NCI-H2107 treated with DMSO at 0.1 percent for 48 hours (cell line): ENCODE measurements at regions not wholly inside any gene's neighbourhood (a gene's known extent, or its start where the extent isn't known, plus 50 kb on each side); places are given as distances from the start of the nearest gene placed in this dataset.
"Not testable (repeated sequence)": the region's sequence is repeated elsewhere in the genome, so short reads cannot be mapped to it uniquely, and the experiment has no call there.

Experiments used
- DNase-seq: peaks from one replicate; lab custom pipeline; 2025; ENCODE audit not compliant: unreplicated experiment; lab: John Stamatoyannopoulos, UW

DNA sequence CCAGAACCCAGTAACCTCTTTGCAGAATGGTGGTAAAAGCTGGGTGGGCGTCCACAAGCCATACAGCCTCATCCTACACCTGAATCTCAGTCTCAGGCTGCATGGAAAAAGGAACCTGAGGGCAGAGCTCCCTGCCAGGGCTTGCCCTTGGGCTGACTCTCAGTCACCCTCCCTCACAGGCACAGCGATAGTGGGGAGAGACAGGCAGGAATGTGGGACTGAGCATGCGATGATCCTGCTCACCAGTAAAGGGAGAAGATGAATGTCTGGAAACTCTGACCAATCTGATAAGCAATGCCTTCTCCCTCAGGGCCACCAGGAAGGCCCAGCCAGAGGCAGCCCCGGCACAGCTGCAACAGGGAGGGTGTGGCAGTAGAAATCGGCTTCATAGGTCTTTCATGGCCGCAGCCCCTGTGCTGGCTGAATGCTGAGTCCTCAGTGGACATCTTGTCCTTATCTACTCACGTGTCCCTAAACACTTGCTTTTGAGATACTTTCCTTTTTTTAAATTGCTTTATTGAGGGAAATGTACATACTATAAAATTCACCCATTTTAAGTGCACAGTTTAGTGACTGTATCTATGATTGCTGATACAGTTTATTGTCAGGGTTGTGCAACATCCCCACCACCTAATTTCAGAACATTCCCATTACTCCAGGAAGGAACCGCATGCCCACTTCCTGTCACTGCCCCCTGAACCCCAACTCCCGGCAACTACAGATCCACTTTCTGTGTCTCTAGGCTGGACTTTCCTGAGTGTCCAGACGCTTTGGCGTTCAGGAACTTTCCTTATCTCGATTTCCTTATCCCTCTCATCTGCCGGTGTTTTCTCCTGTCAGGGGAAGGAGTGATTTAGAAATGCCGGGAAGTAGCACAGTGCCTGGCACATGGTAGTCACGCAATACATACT is 258.1 kb downstream of the PCNX1 start:
- no peak for DNase-seq

GRCh38 chr14:71166180-71166837 is 259.1 kb downstream of the PCNX1 start:
- peak; percentile 30 for DNase-seq

GRCh38 chr14:71167325-71167950 is 260.2 kb downstream of the PCNX1 start:
- DNase-seq = not testable (repeated sequence)

- not testable (repeated sequence) for DNase-seq
These were observed 260.9 kb downstream of the PCNX1 start for GRCh38 chr14:71168161-71168560.

DNA sequence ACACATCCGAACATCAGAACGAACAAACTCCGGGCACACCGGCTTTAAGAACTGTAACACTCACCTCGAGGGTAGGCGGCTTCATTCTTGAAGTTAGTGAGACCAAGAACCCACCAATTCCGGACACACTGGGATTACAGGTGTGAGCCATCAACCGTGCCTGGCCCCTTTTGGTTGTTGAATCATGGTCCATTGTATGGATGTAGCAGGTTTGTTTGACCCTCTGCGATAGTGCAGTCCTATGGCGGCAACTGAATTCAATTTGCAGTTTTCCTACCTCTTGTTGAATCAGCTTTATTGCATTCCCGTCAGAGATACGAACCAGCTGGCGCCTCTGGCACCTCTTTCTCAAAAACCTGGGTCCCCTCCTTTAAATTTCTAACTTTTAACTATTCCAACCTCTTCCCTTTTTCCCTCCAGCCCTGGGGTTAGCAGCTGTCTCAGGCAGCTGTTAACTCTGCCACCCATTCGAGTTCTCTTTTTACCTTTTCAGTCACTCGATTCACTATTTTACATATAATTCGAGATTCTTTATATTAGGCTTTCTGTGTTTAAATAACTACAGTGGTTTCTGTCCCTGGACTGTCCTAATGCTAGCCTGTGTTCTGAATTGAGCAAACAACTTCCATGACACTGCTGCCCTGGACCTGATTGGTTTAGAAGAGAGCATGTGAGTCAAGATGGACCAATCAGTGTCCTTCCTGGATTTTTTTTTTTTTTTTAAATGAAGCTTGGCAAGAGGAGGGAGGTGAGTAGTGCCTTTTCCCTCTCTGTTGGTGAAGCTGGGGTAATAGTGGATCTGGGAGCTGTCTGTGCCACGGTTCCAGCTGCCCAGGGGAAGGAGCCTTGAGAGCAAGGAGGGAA is 261.5 kb downstream of the PCNX1 start:
- DNase-seq = no peak

GRCh38 chr14:71169861-71170260 is 262.6 kb downstream of the PCNX1 start:
- DNase-seq = peak; percentile 74

- DNase-seq = no peak
These were observed 268.2 kb downstream of the PCNX1 start for GRCh38 chr14:71175491-71175890.

- no peak for DNase-seq
These were observed 271.8 kb downstream of the PCNX1 start for GRCh38 chr14:71179066-71179465.

DNA sequence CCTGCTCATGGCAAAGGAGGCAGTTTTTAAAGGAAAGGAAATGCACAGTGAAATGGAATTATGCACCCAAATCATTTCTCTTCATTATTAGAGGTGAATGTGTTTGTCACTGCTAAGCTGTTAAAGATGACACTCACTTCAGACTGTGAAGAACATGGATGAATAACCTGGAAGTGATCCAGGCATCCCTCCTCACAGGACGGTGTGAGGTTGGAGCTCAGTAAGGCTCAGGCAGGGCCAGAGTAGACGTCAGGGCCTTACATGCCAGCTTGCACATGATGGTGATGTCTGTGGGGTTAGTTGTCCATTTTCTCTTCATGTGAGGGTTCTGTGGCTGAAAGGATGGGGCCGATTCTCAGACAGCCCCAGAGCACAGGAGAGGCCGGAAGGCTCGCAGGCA is 273.1 kb downstream of the PCNX1 start:
- DNase-seq = no peak

DNA sequence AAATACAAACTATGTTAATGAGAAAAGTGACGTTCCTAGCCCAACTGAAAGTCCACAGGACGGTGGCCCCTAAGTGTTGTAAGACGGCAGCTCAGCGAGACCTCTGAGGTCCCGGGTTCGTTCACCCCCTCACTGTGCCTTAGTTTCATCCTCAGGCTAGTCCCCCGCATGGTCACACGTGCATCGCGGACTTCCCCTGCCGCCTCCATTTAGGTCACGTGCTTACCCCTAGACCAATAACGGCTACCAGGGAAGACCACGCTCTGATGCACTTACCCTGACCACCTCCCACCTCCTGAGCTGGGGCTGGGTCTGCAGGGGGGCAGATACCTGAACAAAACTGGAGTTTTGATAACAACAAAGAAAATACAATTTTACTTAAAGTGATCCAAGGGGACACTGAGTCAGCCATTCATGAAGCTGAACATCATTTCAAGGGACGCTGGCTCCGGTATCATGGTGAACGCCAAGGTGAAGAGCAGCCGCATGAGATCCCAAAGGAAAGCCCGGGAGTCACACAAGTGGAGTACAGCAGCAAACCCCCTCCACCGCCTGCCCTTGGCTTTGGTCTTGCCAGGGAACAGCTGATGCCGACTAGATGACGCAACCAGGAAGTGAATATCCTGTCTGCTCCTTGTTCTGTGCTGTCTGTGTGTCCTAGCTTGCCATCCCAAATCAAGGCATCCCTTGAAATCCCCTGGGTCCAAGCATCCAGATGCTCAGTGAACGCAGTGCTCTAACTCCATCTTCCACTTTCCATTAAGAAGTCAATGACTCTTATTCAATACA is 274.1 kb downstream of the PCNX1 start:
- DNase-seq = no peak

GRCh38 chr14:71183876-71184689 is 276.8 kb downstream of the PCNX1 start:
- peak; percentile 96 for DNase-seq

DNA sequence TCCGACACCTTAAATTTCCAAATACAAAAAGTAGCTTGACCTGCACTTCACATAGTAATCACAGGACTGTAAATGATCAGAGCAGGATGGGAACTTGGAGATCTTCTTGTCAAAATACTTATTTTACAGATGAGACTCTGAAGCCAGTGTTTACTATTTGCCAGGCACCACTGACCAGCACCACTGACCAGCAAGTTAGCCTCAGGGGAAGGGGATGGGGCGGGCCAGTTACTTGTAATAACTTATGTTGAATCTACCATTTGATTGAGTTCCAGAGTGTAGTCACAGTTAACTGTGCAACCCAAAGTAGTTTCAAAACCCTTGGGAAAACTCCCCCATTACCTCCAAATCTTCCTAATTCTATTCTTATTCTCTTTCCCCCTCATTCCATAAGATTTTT is 278.4 kb downstream of the PCNX1 start:
- no peak for DNase-seq

DNA sequence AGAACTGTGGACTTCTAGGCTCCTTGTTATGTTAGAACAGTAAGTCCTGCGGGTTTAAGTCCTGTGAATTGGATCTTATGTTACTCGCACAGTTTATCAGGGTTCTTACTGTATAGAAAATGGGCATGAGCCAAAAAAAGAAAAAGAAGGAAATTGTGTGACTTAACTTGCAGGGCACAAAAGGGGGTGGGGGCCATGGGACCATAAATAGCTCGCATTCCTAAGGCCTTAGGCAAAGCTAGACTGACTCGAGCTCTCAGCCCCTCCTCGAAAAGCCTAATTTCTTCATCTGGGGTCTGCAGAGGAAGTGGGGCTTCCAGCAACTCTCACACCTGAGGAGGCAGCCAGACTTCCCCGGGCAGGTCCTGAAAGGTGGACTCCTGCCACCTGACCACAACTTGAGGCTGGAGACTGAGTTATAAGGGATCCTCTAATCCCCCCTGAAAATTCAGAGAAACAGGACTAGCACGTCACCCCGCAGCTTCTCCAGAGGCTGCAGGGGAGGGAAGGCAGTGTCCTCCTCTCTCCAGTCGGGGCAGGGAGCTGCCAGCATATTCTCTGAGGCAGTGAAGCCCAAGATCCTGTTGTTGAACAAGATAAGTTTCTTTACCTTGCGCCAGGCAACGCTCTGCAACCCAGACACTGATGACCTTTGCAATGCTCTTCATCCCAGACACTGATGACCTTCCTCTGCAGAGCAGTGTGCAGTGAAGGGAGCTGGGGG is 280.5 kb downstream of the PCNX1 start:
- no peak for DNase-seq

DNA sequence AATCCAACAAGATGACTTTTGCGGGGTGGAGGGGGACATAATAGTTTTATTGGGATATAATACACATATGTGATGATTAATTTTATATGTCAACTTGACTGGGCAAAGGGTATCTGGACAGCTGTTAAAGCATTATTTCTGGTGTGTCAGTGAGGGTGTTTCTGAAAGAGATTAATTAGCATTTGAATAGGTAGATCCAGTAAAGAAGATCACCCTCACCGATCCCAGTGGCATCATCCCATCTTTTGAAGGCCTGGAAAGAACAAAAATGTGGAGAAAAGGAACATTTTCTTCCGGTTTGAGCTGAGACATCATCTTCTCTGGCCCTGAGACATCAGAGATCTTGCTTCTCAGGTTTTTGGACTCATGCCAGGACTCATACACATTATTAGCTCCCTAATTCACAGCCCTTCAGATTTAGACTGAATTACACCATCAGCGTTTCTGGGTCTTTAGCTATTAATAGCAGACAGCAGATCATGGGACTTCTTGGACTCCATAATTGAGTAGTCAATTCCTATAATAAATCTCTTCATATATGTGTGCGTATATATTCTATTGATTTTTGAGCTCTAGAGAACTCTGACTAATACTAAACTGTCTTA is 283.6 kb downstream of the PCNX1 start:
- DNase-seq = no peak

DNA sequence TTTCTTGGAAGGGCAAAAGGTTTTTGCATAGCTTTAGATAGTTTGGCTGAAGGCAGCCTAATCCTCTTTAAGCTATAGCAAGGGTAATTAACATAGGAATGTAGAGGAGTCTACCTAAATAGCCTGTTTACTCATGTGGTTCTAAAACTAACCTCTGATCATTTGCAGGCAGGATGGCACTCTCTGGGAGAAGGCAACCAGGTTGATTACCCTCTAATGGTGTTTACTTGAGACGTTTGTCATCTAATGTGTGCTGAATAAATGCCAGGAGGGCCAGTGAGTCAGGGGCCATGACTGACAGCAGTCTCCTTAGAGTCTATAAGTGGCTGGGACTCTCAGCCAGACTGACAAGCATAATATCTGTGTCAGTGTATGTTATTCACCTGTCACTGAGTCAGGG is 286.4 kb downstream of the PCNX1 start:
- DNase-seq = no peak

GRCh38 chr14:71194251-71194650 is 287.0 kb downstream of the PCNX1 start:
- no peak for DNase-seq

- no peak for DNase-seq
These were observed 289.7 kb downstream of the PCNX1 start for GRCh38 chr14:71196921-71197320.

- no peak for DNase-seq
These were observed 291.4 kb downstream of the PCNX1 start for GRCh38 chr14:71198687-71199086.
